Astrocyte (in vitro differentiated cells and primary cell): ENCODE measurements at regions not wholly inside any gene's neighbourhood (a gene's known extent, or its start where the extent isn't known, plus 50 kb on each side); places are given as distances from the start of the nearest gene placed in this dataset.

ENCODE experiments used
- CTCF ChIP-seq: IDR thresholded peaks from 2 replicates; pipeline ENCODE4 v1.5.1; 2011; ENCODE audit warnings: low read depth, mild to moderate bottlenecking, inconsistent platforms, low read length, moderate library complexity; ENCODE audit not compliant: insufficient read depth
- EZH2 ChIP-seq: IDR thresholded peaks from 2 replicates; pipeline ENCODE4 v1.6.1; 2012; ENCODE audit warnings: mild to moderate bottlenecking, low read length, inconsistent platforms; ENCODE audit not compliant: insufficient read depth

GRCh38 chr22:22786301-22787115, 101.1 kb upstream of the IGLL5 start:
- TF ChIP-seq EZH2: no peak
- no peak for TF ChIP-seq CTCF
